H1 (cell line): ENCODE measurements at regions not wholly inside any gene's neighbourhood (a gene's known extent, or its start where the extent isn't known, plus 50 kb on each side); places are given as distances from the start of the nearest gene placed in this dataset.

ENCODE experiments used
- GTF2F1 ChIP-seq: IDR thresholded peaks from 2 replicates; pipeline ENCODE4 v1.6.1; 2012; ENCODE audit warnings: low read depth, low read length, improper control_type of control experiment, borderline replicate concordance

- TF ChIP-seq GTF2F1, result no peak
- TF ChIP-seq, all 59 proteins: peak for 0
These were observed 156.4 kb downstream of the KCTD15 start (continued) for GRCh38 chr19:33953023-33953422.
